Mucosa of stomach (tissue), 1 donor: ENCODE measurements at regions not wholly inside any gene's neighbourhood (a gene's known extent, or its start where the extent isn't known, plus 50 kb on each side); places are given as distances from the start of the nearest gene placed in this dataset.
"Not testable (repeated sequence)": the region's sequence is repeated elsewhere in the genome, so short reads cannot be mapped to it uniquely, and the experiment has no call there.

Experiments used
- H3K27me3 ChIP-seq: one replicate; pipeline ENCODE4 v1.7.0; 2013; ENCODE audit warnings: mild to moderate bottlenecking, low read length; ENCODE audit not compliant: control insufficient read depth, insufficient read depth
- H3K36me3 ChIP-seq: one replicate; pipeline ENCODE4 v1.7.0; 2013; ENCODE audit warnings: low read length; ENCODE audit not compliant: control insufficient read depth, insufficient read depth
- H3K4me1 ChIP-seq: one replicate; pipeline ENCODE4 v1.7.0; 2013; ENCODE audit warnings: mild to moderate bottlenecking, low read length; ENCODE audit not compliant: control insufficient read depth, insufficient read depth
- H3K4me3 ChIP-seq: one replicate; pipeline ENCODE4 v1.7.0; 2013; ENCODE audit warnings: low read length
- H3K9ac ChIP-seq: one replicate; pipeline ENCODE4 v1.7.0; 2013; ENCODE audit warnings: mild to moderate bottlenecking, low read length, moderate library complexity
- H3K9me3 ChIP-seq: one replicate; pipeline ENCODE4 v1.7.0; 2013; ENCODE audit warnings: mild to moderate bottlenecking, low read length, moderate library complexity; ENCODE audit not compliant: control insufficient read depth
- donor health status: Pancreatic carcinoma.

- no peak overlapping the region for H3K4me3 ChIP-seq
- H3K27me3 ChIP-seq, result no peaks in the 10 kb centered on the region
- H3K4me1 ChIP-seq, result peaks cover 28% of the 10 kb centered on the region
- no peaks in the 10 kb centered on the region for H3K36me3 ChIP-seq
- no peak overlapping the region for H3K9ac ChIP-seq
- H3K9me3 ChIP-seq, result no peaks in the 10 kb centered on the region
Observed at GRCh38 chr12:75954749-75955148, 76.8 kb downstream of the PHLDA1 start.

DNA sequence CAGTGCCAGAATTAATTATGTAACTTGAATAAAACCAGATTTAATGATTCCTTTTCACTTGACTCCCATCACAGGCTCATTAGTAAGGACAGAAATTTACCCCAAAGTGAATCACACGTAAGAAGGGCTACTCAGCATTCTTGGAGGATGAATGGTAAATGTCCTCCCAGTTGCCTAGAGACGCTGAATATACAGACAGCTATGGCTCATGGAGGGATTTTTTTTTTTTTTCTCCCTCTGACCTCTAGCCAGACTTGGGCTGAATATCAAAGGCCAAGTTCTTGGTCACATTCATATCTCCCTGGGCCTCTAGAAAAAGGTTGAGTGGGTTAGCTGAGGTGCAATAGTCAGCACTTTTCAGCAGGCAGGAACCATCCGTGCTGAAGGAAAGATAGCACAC lies 77.5 kb downstream of the PHLDA1 start:
- no peaks in the 10 kb centered on the region for H3K9me3 ChIP-seq
- no peak overlapping the region for H3K9ac ChIP-seq
- no peaks in the 10 kb centered on the region for H3K36me3 ChIP-seq
- H3K4me3 ChIP-seq, result no peak overlapping the region
- no peaks in the 10 kb centered on the region for H3K27me3 ChIP-seq
- peaks cover 21% of the 10 kb centered on the region for H3K4me1 ChIP-seq

DNA sequence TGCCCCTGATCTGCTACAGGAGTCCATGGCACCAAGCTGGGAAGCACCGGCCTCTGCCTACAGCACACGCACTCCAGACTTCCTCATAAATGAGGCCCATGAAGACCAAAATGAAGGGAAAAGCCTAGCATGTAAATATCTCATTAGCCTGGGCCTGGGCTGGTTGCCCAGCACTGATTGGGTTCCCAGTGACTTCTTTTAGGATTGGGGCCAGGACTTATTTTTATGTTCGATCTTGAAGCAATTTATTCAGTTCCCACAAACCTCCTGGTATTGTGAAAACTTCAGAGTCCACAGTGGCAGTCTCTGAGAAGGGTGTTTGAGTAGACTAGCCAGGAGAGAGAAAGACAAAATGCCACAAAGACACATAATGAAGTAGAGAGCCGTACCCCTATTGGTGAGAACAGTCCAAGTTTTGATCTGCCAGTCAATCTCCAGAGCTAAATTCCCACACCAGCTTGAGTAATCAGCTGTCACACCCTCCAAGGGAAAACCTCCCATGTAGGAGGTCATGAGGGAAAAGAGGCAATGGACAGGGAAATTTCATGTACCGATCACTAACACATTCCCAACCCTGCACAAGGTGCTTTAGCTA lies 78.2 kb downstream of the PHLDA1 start:
- Histone ChIP-seq H3K4me3 (no peak overlapping the region), H3K9me3 (no peaks in the 10 kb centered on the region), H3K27me3 (no peaks in the 10 kb centered on the region), H3K4me1 (peaks cover 20% of the 10 kb centered on the region), H3K36me3 (no peaks in the 10 kb centered on the region), H3K9ac (no peak overlapping the region)

DNA sequence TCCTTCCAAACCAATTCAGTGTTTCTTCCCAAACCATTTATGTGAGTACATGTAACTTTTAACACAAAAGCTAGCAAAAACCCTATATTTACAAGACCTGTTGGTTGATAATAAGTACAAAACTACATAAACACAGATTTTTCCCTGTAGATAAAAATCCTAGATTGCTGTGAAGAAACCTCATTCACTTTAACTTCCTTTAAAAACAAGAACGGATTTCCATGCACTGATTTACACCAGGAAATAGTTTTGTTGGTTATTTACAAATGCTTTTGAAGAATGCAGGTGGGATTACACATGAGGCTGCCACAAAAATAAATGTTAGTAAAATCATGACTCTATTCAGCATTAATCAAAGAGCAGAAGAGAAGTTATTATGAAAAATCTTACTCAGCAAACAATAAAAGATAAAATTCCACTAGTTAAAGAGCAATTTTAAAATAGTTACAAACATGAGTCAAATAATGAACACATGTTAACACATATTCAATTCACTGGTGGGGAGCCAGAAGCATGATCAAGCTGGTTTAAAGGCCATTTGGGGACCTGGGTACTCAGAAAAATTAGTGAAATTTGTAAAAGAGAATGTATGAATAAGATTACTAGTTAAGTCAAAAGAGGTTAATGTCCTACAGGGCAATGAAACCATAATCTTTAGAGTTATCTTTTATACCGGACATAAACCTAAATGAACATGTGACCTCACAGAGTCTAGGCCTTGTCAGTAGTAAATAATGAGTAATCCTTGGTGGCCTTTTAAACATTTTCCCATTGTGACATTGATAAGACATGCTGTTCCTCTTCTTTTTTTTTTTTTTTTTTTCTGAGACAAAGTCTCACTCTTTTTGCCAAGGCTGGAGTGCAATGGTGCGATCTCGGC lies 79.9 kb downstream of the PHLDA1 start:
- H3K4me3 ChIP-seq, result no peak overlapping the region
- H3K9me3 ChIP-seq, result no peaks in the 10 kb centered on the region
- H3K27me3 ChIP-seq, result no peaks in the 10 kb centered on the region
- H3K36me3 ChIP-seq, result no peaks in the 10 kb centered on the region
- H3K4me1 ChIP-seq, result peaks cover 20% of the 10 kb centered on the region
- H3K9ac ChIP-seq, result no peak overlapping the region

DNA sequence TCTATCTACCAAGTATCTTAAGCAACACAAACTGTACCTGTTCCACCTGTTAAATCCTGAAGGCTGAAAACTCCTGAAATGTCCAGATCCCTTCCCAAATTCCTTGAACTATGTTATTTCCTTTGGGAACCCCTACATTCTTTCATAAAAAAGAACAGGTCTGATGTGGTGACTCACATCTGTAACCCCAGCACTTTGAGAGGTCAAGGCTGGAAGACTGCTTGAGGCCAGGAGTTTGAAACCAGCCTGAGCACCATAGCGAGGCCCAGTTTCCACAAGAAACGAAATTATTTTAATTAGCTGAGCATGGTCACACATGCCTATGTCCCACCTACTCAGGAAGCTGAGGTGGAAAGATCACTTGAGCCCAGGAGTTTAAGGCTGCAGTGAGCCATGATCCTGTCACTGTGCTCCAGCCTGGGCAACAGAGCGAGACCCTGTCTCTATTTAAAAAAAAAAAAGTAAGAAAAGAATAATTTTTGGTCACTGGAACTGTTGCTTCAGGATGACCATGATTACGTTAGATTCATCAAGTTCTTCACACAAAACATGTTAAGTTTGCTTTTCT lies 84.3 kb downstream of the PHLDA1 start:
- H3K9ac ChIP-seq, result no peak overlapping the region
- H3K36me3 ChIP-seq, result no peaks in the 10 kb centered on the region
- H3K4me3 ChIP-seq, result no peak overlapping the region
- H3K27me3 ChIP-seq, result no peaks in the 10 kb centered on the region
- no peaks in the 10 kb centered on the region for H3K9me3 ChIP-seq
- H3K4me1 ChIP-seq, result peaks cover 18% of the 10 kb centered on the region

DNA sequence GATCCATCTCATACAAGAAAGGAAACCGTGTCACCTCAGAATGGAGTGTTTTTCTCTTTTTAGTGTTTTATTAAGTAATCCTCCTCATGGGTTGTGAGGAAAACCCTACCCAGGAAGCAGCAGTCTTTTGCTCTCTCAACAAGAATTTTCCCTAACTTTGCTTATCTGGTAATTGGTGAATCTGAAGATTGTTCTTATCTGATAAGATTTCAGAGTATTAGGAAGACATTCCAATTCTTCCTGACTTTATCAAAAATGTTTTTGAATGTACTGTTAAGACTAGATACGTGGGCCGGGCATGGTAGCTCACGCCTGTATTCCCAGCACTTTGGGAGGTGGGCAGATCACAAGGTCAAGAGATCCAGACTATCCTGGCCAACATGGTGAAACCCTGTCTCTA lies 86.0 kb downstream of the PHLDA1 start:
- Histone ChIP-seq H3K36me3 (no peaks in the 10 kb centered on the region), H3K9me3 (no peaks in the 10 kb centered on the region), H3K9ac (no peak overlapping the region), H3K27me3 (no peaks in the 10 kb centered on the region), H3K4me3 (no peak overlapping the region), H3K4me1 (peaks cover 18% of the 10 kb centered on the region)

GRCh38 chr12:75944905-75945432 lies 86.6 kb downstream of the PHLDA1 start:
- Histone ChIP-seq H3K27me3 (no peaks in the 10 kb centered on the region), H3K36me3 (no peaks in the 10 kb centered on the region), H3K9me3 (no peaks in the 10 kb centered on the region), H3K9ac (no peak overlapping the region), H3K4me1 (peaks cover 18% of the 10 kb centered on the region), H3K4me3 (peak overlapping the region; percentile 5)

- peak overlapping the region; percentile 5 for H3K4me3 ChIP-seq
- no peaks in the 10 kb centered on the region for H3K9me3 ChIP-seq
- no peaks in the 10 kb centered on the region for H3K36me3 ChIP-seq
- H3K4me1 ChIP-seq, result peaks cover 18% of the 10 kb centered on the region
- H3K9ac ChIP-seq, result peak overlapping the region; percentile 0
- no peaks in the 10 kb centered on the region for H3K27me3 ChIP-seq
Observed at GRCh38 chr12:75944097-75944904, 87.3 kb downstream of the PHLDA1 start.

DNA sequence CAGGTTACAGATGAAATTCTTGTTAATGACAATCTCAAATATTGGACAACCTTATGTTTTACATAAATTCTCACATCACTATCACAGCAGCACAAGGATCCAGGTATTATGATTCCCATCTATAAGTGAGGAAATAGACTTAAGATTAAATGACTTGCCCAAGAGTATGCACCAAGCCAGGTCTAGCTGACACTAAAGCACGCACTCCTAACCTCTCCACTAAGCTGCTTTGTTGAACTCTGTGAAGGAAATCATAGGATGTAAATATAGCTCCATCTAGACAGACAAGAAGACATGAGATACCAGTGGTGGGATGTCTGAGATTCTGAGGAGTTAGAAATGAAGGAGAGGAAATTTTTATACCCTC lies 87.9 kb downstream of the PHLDA1 start:
- peaks cover 18% of the 10 kb centered on the region for H3K4me1 ChIP-seq
- H3K36me3 ChIP-seq, result no peaks in the 10 kb centered on the region
- no peaks in the 10 kb centered on the region for H3K27me3 ChIP-seq
- no peak overlapping the region for H3K4me3 ChIP-seq
- H3K9ac ChIP-seq, result peak overlapping the region; percentile 0
- H3K9me3 ChIP-seq, result no peaks in the 10 kb centered on the region

DNA sequence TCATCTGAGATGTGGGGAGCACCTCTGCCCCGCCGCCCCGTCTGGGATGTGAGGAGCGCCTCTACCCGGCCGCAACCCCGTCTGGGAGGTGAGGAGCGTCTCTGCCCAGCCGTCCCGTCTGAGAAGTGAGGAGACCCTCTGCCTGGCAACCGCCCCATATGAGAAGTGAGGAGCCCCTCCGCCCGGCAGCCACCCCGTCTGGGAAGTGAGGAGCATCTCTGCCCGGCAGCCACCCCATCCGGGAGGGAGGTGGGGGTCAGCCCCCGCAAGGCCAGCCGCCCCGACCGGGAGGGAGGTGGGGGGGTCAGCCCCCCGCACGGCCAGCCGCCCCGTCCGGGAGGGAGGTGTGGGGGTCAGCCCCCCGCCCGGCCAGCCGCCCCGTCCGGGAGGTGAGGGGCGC lies 89.9 kb downstream of the PHLDA1 start:
- H3K9me3 ChIP-seq, H3K27me3 ChIP-seq: not testable (repeated sequence)
- H3K4me1 ChIP-seq, result peaks cover 18% of the 10 kb centered on the region

DNA sequence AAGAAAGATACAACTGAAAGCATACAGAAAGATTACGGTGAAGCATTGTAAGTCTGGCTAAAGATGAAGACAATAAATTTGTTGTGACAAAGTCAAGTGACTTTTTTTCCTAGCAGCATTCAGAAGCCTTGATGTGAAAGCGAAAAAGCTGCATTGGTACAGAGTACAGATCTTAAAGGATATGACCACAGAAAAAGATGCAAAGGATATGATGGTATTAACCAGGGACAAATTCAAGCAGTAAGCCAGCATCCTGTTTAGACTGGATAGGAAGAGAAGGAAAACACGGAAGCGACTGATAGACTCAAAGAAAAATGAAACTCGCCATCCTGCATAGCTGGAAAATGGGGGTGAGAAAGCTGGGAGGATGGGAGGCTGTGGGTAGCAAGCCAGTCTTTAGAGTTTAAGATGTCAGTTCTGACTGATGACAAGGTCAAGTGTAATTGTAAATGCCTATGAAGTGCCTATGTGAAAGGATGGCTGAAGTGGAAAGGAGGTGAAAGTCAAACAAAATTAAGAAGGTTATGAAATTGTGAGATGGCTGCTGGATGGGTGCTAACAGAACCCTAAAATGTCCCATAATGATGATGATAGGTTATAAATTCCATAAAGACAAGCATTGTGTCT lies 92.4 kb downstream of the PHLDA1 start:
- no peak overlapping the region for H3K9ac ChIP-seq
- no peaks in the 10 kb centered on the region for H3K27me3 ChIP-seq
- peaks cover 15% of the 10 kb centered on the region for H3K4me1 ChIP-seq

More for the DNA sequence above, 89.9 kb downstream of the PHLDA1 start:
- not testable (repeated sequence) for H3K9ac ChIP-seq, H3K36me3 ChIP-seq, H3K4me3 ChIP-seq

More for the DNA sequence above, 92.4 kb downstream of the PHLDA1 start:
- no peaks in the 10 kb centered on the region for H3K36me3 ChIP-seq
- no peaks in the 10 kb centered on the region for H3K9me3 ChIP-seq
- no peak overlapping the region for H3K4me3 ChIP-seq
